Stomach (tissue), 4 donors: ENCODE measurements at regions not wholly inside any gene's neighbourhood (a gene's known extent, or its start where the extent isn't known, plus 50 kb on each side); places are given as distances from the start of the nearest gene placed in this dataset.

Experiments used
- CTCF ChIP-seq, 7 experiments: fragments of 450-650 bp in 4 of 7; fragments of 200-600 bp in 3 of 7; sonication (generic) in 3 of 7; IDR thresholded peaks; one replicate each; pipeline ENCODE4 v1.5.1; 2016 to 2019; ENCODE audit warnings: antibody characterized with exemption in 7 of 7, control low read depth in 2 of 7, mild to moderate bottlenecking in 1 of 7
- EP300 ChIP-seq: sonication (generic); formaldehyde crosslinking; IDR thresholded peaks from one replicate; pipeline ENCODE4 v1.6.1; 2017; ENCODE audit warnings: antibody characterized with exemption
- POLR2A ChIP-seq, 4 donors: fragments of 450-650 bp; IDR thresholded peaks; one replicate each; pipeline ENCODE4 v1.6.1; 2016; ENCODE audit warnings: antibody characterized with exemption in 4 of 4, control low read depth in 2 of 4, mild to moderate bottlenecking in 1 of 4, moderate library complexity in 1 of 4
- POLR2AphosphoS5 ChIP-seq, 3 donors: sonication (generic); formaldehyde crosslinking; IDR thresholded peaks; one replicate each; pipeline ENCODE4 v1.6.1; 2016; ENCODE audit warnings: antibody characterized with exemption in 3 of 3

DNA sequence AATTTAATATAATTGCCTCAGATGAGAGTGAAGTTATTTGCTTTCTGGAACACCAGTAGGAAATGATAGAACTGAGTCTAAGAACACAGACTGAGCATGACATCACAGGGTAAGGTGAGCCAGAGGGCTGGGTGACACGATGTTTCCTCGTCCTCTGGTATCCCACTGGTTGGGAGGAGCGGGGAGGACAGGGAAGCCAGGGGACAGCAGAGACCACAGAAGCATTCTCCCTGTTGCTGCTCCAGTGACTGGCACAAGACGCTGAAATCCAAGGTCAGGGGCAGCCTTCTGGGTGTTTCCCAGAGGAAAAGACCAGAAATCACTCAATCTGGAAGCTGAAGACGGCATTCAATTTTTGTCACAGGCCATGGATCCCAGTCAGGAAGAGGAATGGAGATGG, 363.4 kb upstream of the SOX11 start:
- TF ChIP-seq CTCF (IDR thresholded peaks at IDR 0.05) (no peak), POLR2A (IDR thresholded peaks at IDR 0.05) (no peak), POLR2AphosphoS5 (IDR thresholded peaks at IDR 0.05) (no peak), EP300 (no peak)
